ENCODE measurements at regions not wholly inside any gene's neighbourhood (a gene's known extent, or its start where the extent isn't known, plus 50 kb on each side); places are given as distances from the start of the nearest gene placed in this dataset.

DNA sequence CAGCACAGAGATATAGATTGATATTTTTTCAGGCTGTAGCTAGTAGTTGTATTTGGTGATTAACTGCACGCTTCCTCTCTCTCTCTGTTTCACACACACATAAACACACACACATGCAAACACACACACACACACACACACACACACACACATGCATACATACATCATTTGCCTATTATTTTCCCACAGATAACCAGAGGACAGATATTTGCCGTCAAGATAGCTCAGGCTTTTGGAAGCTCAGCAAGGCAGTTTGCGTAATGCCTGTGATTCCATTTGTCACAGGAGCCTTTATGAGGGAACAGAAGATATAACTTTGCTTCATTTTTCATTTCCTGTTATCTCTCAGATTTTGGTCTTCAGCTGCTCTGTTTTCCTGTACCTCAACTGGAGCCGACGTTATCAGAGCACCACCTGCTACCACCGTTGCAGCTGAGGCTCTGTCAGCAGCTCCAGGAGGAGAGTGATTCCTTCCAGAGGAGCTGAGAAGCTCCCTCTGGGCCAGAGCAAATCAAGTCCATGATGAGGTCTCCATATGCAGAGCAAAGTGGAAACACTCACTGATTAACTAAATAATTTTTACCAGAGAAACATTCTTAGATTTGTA is 341.9 kb upstream of the PIK3C3 start:
- TF ChIP-seq POLR2A (IDR thresholded peaks at IDR 0.05) (no peak), POLR2AphosphoS5 (IDR thresholded peaks at IDR 0.05) (no peak)
- TF ChIP-seq, protein P1, sequence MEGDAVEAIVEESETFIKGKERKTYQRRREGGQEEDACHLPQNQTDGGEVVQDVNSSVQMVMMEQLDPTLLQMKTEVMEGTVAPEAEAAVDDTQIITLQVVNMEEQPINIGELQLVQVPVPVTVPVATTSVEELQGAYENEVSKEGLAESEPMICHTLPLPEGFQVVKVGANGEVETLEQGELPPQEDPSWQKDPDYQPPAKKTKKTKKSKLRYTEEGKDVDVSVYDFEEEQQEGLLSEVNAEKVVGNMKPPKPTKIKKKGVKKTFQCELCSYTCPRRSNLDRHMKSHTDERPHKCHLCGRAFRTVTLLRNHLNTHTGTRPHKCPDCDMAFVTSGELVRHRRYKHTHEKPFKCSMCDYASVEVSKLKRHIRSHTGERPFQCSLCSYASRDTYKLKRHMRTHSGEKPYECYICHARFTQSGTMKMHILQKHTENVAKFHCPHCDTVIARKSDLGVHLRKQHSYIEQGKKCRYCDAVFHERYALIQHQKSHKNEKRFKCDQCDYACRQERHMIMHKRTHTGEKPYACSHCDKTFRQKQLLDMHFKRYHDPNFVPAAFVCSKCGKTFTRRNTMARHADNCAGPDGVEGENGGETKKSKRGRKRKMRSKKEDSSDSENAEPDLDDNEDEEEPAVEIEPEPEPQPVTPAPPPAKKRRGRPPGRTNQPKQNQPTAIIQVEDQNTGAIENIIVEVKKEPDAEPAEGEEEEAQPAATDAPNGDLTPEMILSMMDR (IDR thresholded peaks at IDR 0.05), result no peak

All from sigmoid colon (tissue), 4 donors.